GM23248 (cell line): ENCODE measurements at regions not wholly inside any gene's neighbourhood (a gene's known extent, or its start where the extent isn't known, plus 50 kb on each side); places are given as distances from the start of the nearest gene placed in this dataset.

Experiments
- DNase-seq: peaks from one replicate; pipeline ENCODE4 v3.0.0-alpha.2; 2015
- H2AFZ ChIP-seq: fragments of 200-600 bp; sonication (generic); 2 replicates; pipeline ENCODE4 v1.6.1; 2016; ENCODE audit warnings: antibody characterized with exemption
- H3F3A ChIP-seq: fragments of 200-600 bp; sonication (generic); 2 replicates; pipeline ENCODE4 v1.6.1; 2016; ENCODE audit warnings: mild to moderate bottlenecking, antibody characterized with exemption, mixed run types; ENCODE audit not compliant: insufficient read depth
- H3K27ac ChIP-seq: fragments of 200-600 bp; sonication (generic); 2 replicates; pipeline ENCODE4 v1.5.1; 2016; ENCODE audit warnings: mild to moderate bottlenecking
- H3K27me3 ChIP-seq: fragments of 200-600 bp; sonication (generic); replicated peaks from 2 replicates; pipeline ENCODE4 v1.6.1; 2016; ENCODE audit warnings: mild to moderate bottlenecking; ENCODE audit not compliant: insufficient read depth
- H3K36me3 ChIP-seq: fragments of 200-600 bp; sonication (generic); 2 replicates; pipeline ENCODE4 v1.6.1; 2016; ENCODE audit warnings: low read depth, mild to moderate bottlenecking
- H3K4me1 ChIP-seq: fragments of 200-600 bp; sonication (generic); 2 replicates; pipeline ENCODE4 v1.6.1; 2016; ENCODE audit warnings: mild to moderate bottlenecking; ENCODE audit not compliant: insufficient read depth
- H3K4me2 ChIP-seq: fragments of 200-600 bp; sonication (generic); one replicate; pipeline ENCODE4 v1.6.1; 2016; ENCODE audit warnings: mild to moderate bottlenecking; ENCODE audit not compliant: unreplicated experiment
- H3K4me3 ChIP-seq: fragments of 200-600 bp; sonication (generic); 2 replicates; pipeline ENCODE4 v1.5.1; 2016; ENCODE audit warnings: mild to moderate bottlenecking
- H3K79me2 ChIP-seq: fragments of 200-600 bp; sonication (generic); 2 replicates; pipeline ENCODE4 v1.6.1; 2016; ENCODE audit warnings: mild to moderate bottlenecking; ENCODE audit not compliant: insufficient read depth
- H3K9ac ChIP-seq: fragments of 200-600 bp; sonication (generic); 2 replicates; pipeline ENCODE4 v1.6.1; 2016; ENCODE audit warnings: mild to moderate bottlenecking
- H3K9me2 ChIP-seq: fragments of 200-600 bp; sonication (generic); 2 replicates; pipeline ENCODE4 v1.6.1; 2016; ENCODE audit warnings: mixed run types, mild to moderate bottlenecking, moderate library complexity; ENCODE audit not compliant: insufficient read depth
- H3K9me3 ChIP-seq: fragments of 200-600 bp; sonication (generic); one replicate; pipeline ENCODE4 v1.6.1; 2017; ENCODE audit warnings: low read depth
- H4K20me1 ChIP-seq: fragments of 200-600 bp; sonication (generic); 2 replicates; pipeline ENCODE4 v1.6.0; 2016; ENCODE audit not compliant: insufficient read depth
- EZH2 ChIP-seq: fragments of 200-600 bp; sonication (generic); IDR thresholded peaks from 2 replicates; pipeline ENCODE4 v1.6.1; 2018; ENCODE audit warnings: antibody characterized with exemption, mild to moderate bottlenecking; ENCODE audit not compliant: insufficient read depth, poor library complexity, severe bottlenecking
- EZH2phosphoT487 ChIP-seq: fragments of 200-600 bp; sonication (generic); IDR thresholded peaks from 2 replicates; pipeline ENCODE4 v1.6.1; 2018; ENCODE audit warnings: antibody characterized with exemption, moderate library complexity, mild to moderate bottlenecking, low read depth; ENCODE audit not compliant: insufficient read depth
- WGBS, 2 experiments: methylation state at CpG; one replicate each; pipeline ENCODE4 v1.1.6; 2015 to 2017; ENCODE audit warnings: low lambda C conversion rate in 2 of 2, low coverage in 1 of 2; ENCODE audit errors: missing lambda C conversion rate in 2 of 2; 5-methylcytosine and 5-hydroxymethylcytosine counted together
- in situ Hi-C: fragments of 300-500 bp; cut with MboI; formaldehyde crosslinking; loops from 2 replicates; pipeline ENCODE4 v1.15.0; 2020

GRCh38 chr4:104772849-104773248 lies 278.2 kb upstream of the CXXC4 start:
- H3K36me3 ChIP-seq, result no peaks in the 10 kb centered on the region
- no peaks in the 10 kb centered on the region for H3K9me2 ChIP-seq
- TF ChIP-seq EZH2phosphoT487 (no peak), EZH2 (no peak)
- no peak overlapping the region for H3K4me3 ChIP-seq
- no peak for DNase-seq
- H3F3A ChIP-seq, result no peaks in the 10 kb centered on the region
- no peak overlapping the region for H3K27ac ChIP-seq
- no peak overlapping the region for H3K9ac ChIP-seq
- no peaks in the 10 kb centered on the region for H3K27me3 ChIP-seq
- in situ Hi-C loops, result no loop called here
- H3K4me1 ChIP-seq, result no peaks in the 10 kb centered on the region
- H2AFZ ChIP-seq, result no peak overlapping the region
- H3K79me2 ChIP-seq, result no peaks in the 10 kb centered on the region
- no peaks in the 10 kb centered on the region for H3K9me3 ChIP-seq
- 16 to 18% methylated on average over 1 of the region's 1 CpG for WGBS, 2 experiments
- H3K4me2 ChIP-seq, result no peak overlapping the region
- no peaks in the 10 kb centered on the region for H4K20me1 ChIP-seq

DNA sequence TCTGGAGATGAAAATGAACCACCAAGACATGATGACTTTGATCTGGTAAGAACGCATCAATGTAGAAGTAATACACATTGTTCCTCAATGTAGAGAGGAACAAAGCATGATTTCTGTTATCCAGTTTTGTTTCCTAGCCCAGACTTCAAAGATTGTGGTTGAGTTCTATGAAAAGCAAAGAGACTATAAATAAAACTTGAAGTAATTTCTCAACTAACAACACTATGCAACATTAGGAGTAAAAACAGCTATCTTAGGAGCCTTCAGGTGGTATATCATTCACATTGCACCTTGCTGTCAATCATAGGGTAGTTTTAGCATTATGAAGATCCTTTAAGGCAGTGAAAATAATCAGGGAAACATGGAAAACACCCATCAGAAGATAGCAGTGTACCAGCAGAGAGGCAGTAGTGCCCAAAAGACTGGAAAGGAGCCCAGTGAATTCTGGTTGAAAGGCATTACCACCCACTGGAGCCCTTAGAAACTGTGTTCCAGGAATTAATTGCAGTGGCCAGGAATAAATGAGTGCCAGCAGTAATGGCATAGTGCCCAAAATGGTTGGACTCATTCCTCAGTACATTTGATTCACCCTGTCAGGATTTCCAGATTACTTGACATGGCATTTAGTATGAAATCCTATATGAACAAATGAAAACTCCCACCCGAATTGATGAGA lies 300.7 kb upstream of the CXXC4 start:
- Histone ChIP-seq H3K27me3 (no peaks in the 10 kb centered on the region), H3K4me3 (no peak overlapping the region), H3F3A (no peaks in the 10 kb centered on the region), H2AFZ (no peak overlapping the region), H4K20me1 (no peaks in the 10 kb centered on the region), H3K9ac (no peak overlapping the region), H3K79me2 (no peaks in the 10 kb centered on the region), H3K27ac (no peak overlapping the region), H3K9me2 (no peaks in the 10 kb centered on the region), H3K4me1 (no peaks in the 10 kb centered on the region), H3K9me3 (no peaks in the 10 kb centered on the region), H3K36me3 (no peaks in the 10 kb centered on the region), H3K4me2 (no peak overlapping the region)
- 5 to 7% methylated on average over 2 of the region's 2 CpGs for WGBS, 2 experiments
- DNase-seq, result no peak
- in situ Hi-C loops, result no loop called here
- TF ChIP-seq EZH2 (no peak), EZH2phosphoT487 (no peak)

DNA sequence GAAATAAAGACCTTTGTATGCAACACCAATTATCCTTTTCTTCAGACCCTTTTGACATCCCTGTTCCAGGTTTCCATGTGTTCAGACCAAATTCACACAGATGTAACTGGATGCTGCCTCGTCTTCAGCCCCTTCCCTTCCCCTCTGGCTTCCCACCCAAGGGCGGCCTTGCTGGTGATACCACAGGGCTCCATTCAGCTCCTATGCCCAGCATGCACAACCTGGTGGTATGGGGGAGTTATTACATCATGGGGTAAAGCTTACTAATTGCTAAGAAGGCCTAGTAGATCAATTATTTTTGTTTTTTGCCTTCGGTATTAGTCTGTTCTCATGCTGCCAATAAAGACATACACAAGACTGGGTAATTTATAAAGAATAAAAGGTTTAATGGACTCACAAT lies 317.0 kb upstream of the CXXC4 start:
- Histone ChIP-seq H3K36me3 (no peaks in the 10 kb centered on the region), H2AFZ (no peak overlapping the region), H3K9me2 (no peaks in the 10 kb centered on the region), H3F3A (no peaks in the 10 kb centered on the region), H3K4me2 (no peak overlapping the region), H3K79me2 (no peaks in the 10 kb centered on the region), H3K27ac (no peak overlapping the region), H3K27me3 (no peaks in the 10 kb centered on the region), H3K9ac (no peak overlapping the region), H3K4me3 (no peak overlapping the region), H3K4me1 (no peaks in the 10 kb centered on the region), H3K9me3 (no peaks in the 10 kb centered on the region), H4K20me1 (no peaks in the 10 kb centered on the region)
- 29 to 38% methylated on average over 3 of the region's 3 CpGs for WGBS, 2 experiments
- in situ Hi-C loops, result no loop called here
- no peak for DNase-seq
- TF ChIP-seq EZH2phosphoT487 (no peak), EZH2 (no peak)

- H3K4me3 ChIP-seq, result no peak overlapping the region
- no peak overlapping the region for H3K27ac ChIP-seq
- H2AFZ ChIP-seq, result no peak overlapping the region
- DNase-seq, result no peak
- H3K4me2 ChIP-seq, result no peak overlapping the region
- no peaks in the 10 kb centered on the region for H3K9me3 ChIP-seq
- H3K36me3 ChIP-seq, result no peaks in the 10 kb centered on the region
- no peaks in the 10 kb centered on the region for H3K4me1 ChIP-seq
- in situ Hi-C loops, result no loop called here
- H4K20me1 ChIP-seq, result no peaks in the 10 kb centered on the region
- no peaks in the 10 kb centered on the region for H3K27me3 ChIP-seq
- 6 to 9% methylated on average over 1 of the region's 1 CpG for WGBS, 2 experiments
- no peaks in the 10 kb centered on the region for H3K9me2 ChIP-seq
- H3K9ac ChIP-seq, result no peak overlapping the region
- no peaks in the 10 kb centered on the region for H3F3A ChIP-seq
- TF ChIP-seq EZH2 (no peak), EZH2phosphoT487 (no peak)
- H3K79me2 ChIP-seq, result no peaks in the 10 kb centered on the region
Measured at GRCh38 chr4:104815665-104816064, 321.0 kb upstream of the CXXC4 start.

DNA sequence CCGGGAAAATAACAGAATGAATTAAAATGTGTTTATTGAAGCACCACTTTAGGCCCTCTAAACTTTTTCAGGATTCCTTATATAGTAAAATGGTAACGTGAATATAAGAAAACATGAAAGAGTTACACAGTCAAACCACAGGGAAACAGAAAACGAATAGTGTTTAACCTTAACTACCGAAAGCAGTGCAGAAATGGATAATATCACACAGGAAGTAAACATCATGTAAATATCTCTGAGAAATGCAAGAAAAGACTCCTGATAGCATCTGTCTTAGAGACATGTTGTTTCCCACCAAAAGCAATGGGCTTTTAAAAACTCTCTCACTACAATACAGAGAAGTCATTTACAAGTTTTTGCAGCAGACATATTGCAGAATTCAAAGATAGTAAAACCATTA lies 323.9 kb upstream of the CXXC4 start:
- Histone ChIP-seq H2AFZ (no peak overlapping the region), H3K4me2 (no peak overlapping the region), H4K20me1 (no peaks in the 10 kb centered on the region), H3K27me3 (no peaks in the 10 kb centered on the region), H3K9me2 (no peaks in the 10 kb centered on the region), H3K36me3 (no peaks in the 10 kb centered on the region), H3K9ac (no peak overlapping the region), H3K9me3 (no peaks in the 10 kb centered on the region), H3K27ac (no peak overlapping the region), H3F3A (no peaks in the 10 kb centered on the region), H3K4me3 (no peak overlapping the region), H3K4me1 (no peaks in the 10 kb centered on the region), H3K79me2 (no peaks in the 10 kb centered on the region)
- no peak for DNase-seq
- TF ChIP-seq EZH2, result no peak
- TF ChIP-seq EZH2phosphoT487, result no peak
- WGBS, 2 experiments, result 24 to 34% methylated on average over 4 of the region's 4 CpGs
- in situ Hi-C loops, result no loop called here
